T-helper 1 cell treated with Interleukin-12 subunit alpha and Interleukin-12 subunit beta and Interleukin-4 antibody, amounts not matched to agents 30 ng/mL and 1 ng/mL, for 36 hours (primary cell): ENCODE measurements at regions not wholly inside any gene's neighbourhood (a gene's known extent, or its start where the extent isn't known, plus 50 kb on each side); places are given as distances from the start of the nearest gene placed in this dataset.
"Not testable (repeated sequence)": the region's sequence is repeated elsewhere in the genome, so short reads cannot be mapped to it uniquely, and the experiment has no call there.

ENCODE experiments used
- intact Hi-C: fragments of 100-400 bp; cut with micrococcal nuclease; formaldehyde crosslinking; loops from one replicate; pipeline ENCODE4 v1.15.1; 2024

GRCh38 chr15:35921046-35921445, 375.1 kb upstream of the DPH6 start:
- intact Hi-C loops = no loop called here

- intact Hi-C loops = no loop called here
Measured at GRCh38 chr15:35925275-35926006, 379.5 kb upstream of the DPH6 start.

- intact Hi-C loops = no loop called here
Measured at GRCh38 chr15:35926007-35926380, 380.0 kb upstream of the DPH6 start.

GRCh38 chr15:35928847-35929246, 382.9 kb upstream of the DPH6 start:
- intact Hi-C loops = no loop called here

- intact Hi-C loops = no loop called here
Measured at GRCh38 chr15:35929740-35930444, 383.9 kb upstream of the DPH6 start.

- intact Hi-C loops = no loop called here
Measured at GRCh38 chr15:35931799-35932341, 385.9 kb upstream of the DPH6 start.

GRCh38 chr15:35932531-35932930, 386.6 kb upstream of the DPH6 start:
- intact Hi-C loops = no loop called here

- intact Hi-C loops = no loop called here
Measured at GRCh38 chr15:35933531-35933930, 387.6 kb upstream of the DPH6 start.

- intact Hi-C loops = no loop called here
Measured at GRCh38 chr15:35934383-35935049, 388.6 kb upstream of the DPH6 start.

- intact Hi-C loops = no loop called here
Measured at GRCh38 chr15:35936284-35936683, 390.3 kb upstream of the DPH6 start.

GRCh38 chr15:35937380-35937779, 391.4 kb upstream of the DPH6 start:
- intact Hi-C loops = no loop called here

- intact Hi-C loops = no loop called here
Measured at GRCh38 chr15:35944945-35945585, 399.1 kb upstream of the DPH6 start.

GRCh38 chr15:35953424-35953823, 407.5 kb upstream of the DPH6 start:
- intact Hi-C loops = no loop called here

- intact Hi-C loops = no loop called here
Measured at GRCh38 chr15:35956056-35956455, 410.1 kb upstream of the DPH6 start.

GRCh38 chr15:35958021-35958420, 412.1 kb upstream of the DPH6 start:
- intact Hi-C loops = no loop called here

GRCh38 chr15:35958975-35959374, 413.0 kb upstream of the DPH6 start:
- intact Hi-C loops = no loop called here

- intact Hi-C loops = no loop called here
Measured at GRCh38 chr15:35963326-35963725, 417.4 kb upstream of the DPH6 start.

GRCh38 chr15:35966781-35967180, 420.8 kb upstream of the DPH6 start:
- intact Hi-C loops = no loop called here

GRCh38 chr15:35967968-35968367, 422.0 kb upstream of the DPH6 start:
- intact Hi-C loops = not testable (repeated sequence)

GRCh38 chr15:35973029-35973428, 427.1 kb upstream of the DPH6 start:
- intact Hi-C loops = no loop called here

GRCh38 chr15:35974052-35974451, 428.1 kb upstream of the DPH6 start:
- intact Hi-C loops = no loop called here

GRCh38 chr15:35975941-35976340, 430.0 kb upstream of the DPH6 start:
- intact Hi-C loops = no loop called here
